ENCODE measurements at regions not wholly inside any gene's neighbourhood (a gene's known extent, or its start where the extent isn't known, plus 50 kb on each side); places are given as distances from the start of the nearest gene placed in this dataset.

- no peaks in the 10 kb centered on the region for H3K27me3 ChIP-seq (ENCODE audit: control insufficient read depth, insufficient read depth, low read length)
- DNase-seq (ENCODE audit: low read depth, low spot score), result no peak
- no peak for TF ChIP-seq CTCF (IDR thresholded peaks at IDR 0.05; ENCODE audit: low read depth, low read length)
- H3K4me3 ChIP-seq (ENCODE audit: low read depth, low read length), result no peak overlapping the region
- ChIA-PET CTCF (interaction anchor here (0.8 to 1.0 kb wide), 2 partner anchors 12 to 13 kb away, joined by 3 to 4 read pairs; no protein-coding TSS in a partner anchor), POLR2A (no interaction called here)
- no peaks in the 10 kb centered on the region for H3K9me3 ChIP-seq (ENCODE audit: control insufficient read depth, insufficient read depth, low read length)
- H3K27ac ChIP-seq (ENCODE audit: low read depth, low read length), result no peak overlapping the region
These were observed 910.1 kb downstream of the GALC start for GRCh38 chr14:87082917-87083316.

- H3K4me3 ChIP-seq (ENCODE audit: low read depth, low read length), result no peak overlapping the region
- no peak for DNase-seq (ENCODE audit: low read depth, low spot score)
- no peaks in the 10 kb centered on the region for H3K27me3 ChIP-seq (ENCODE audit: control insufficient read depth, insufficient read depth, low read length)
- ChIA-PET POLR2A (no interaction called here), CTCF (no interaction called here)
- no peak overlapping the region for H3K27ac ChIP-seq (ENCODE audit: low read depth, low read length)
- no peaks in the 10 kb centered on the region for H3K9me3 ChIP-seq (ENCODE audit: control insufficient read depth, insufficient read depth, low read length)
- no peak for TF ChIP-seq CTCF (IDR thresholded peaks at IDR 0.05; ENCODE audit: low read depth, low read length)
These were observed 912.0 kb downstream of the GALC start for GRCh38 chr14:87081004-87081403.

- no peaks in the 10 kb centered on the region for H3K9me3 ChIP-seq (ENCODE audit: control insufficient read depth, insufficient read depth, low read length)
- TF ChIP-seq CTCF (IDR thresholded peaks at IDR 0.05; ENCODE audit: low read depth, low read length), result no peak
- ChIA-PET CTCF (no interaction called here), POLR2A (no interaction called here)
- H3K4me3 ChIP-seq (ENCODE audit: low read depth, low read length), result no peak overlapping the region
- no peak overlapping the region for H3K27ac ChIP-seq (ENCODE audit: low read depth, low read length)
- H3K27me3 ChIP-seq (ENCODE audit: control insufficient read depth, insufficient read depth, low read length), result no peaks in the 10 kb centered on the region
- DNase-seq (ENCODE audit: low read depth, low spot score), result no peak
These were observed 912.8 kb downstream of the GALC start for GRCh38 chr14:87080146-87080545.

GRCh38 chr14:87079416-87079815, 913.6 kb downstream of the GALC start:
- TF ChIP-seq CTCF (IDR thresholded peaks at IDR 0.05; ENCODE audit: low read depth, low read length), result no peak
- DNase-seq (ENCODE audit: low read depth, low spot score), result no peak

GRCh38 chr14:87076922-87077321, 916.1 kb downstream of the GALC start:
- CTCF ChIA-PET, result no interaction called here
- TF ChIP-seq CTCF (IDR thresholded peaks at IDR 0.05; ENCODE audit: low read depth, low read length), result no peak
- H3K9me3 ChIP-seq (ENCODE audit: control insufficient read depth, insufficient read depth, low read length), result no peaks in the 10 kb centered on the region
- no peaks in the 10 kb centered on the region for H3K27me3 ChIP-seq (ENCODE audit: control insufficient read depth, insufficient read depth, low read length)
- no peak overlapping the region for H3K4me3 ChIP-seq (ENCODE audit: low read depth, low read length)
- POLR2A ChIA-PET, result no interaction called here
- no peak overlapping the region for H3K27ac ChIP-seq (ENCODE audit: low read depth, low read length)
- no peak for DNase-seq (ENCODE audit: low read depth, low spot score)

More at GRCh38 chr14:87079416-87079815, 913.6 kb downstream of the GALC start:
- ChIA-PET POLR2A (no interaction called here), CTCF (no interaction called here)
- Histone ChIP-seq H3K9me3 (ENCODE audit: control insufficient read depth, insufficient read depth, low read length) (no peaks in the 10 kb centered on the region), H3K4me3 (ENCODE audit: low read depth, low read length) (no peak overlapping the region), H3K27ac (ENCODE audit: low read depth, low read length) (no peak overlapping the region), H3K27me3 (ENCODE audit: control insufficient read depth, insufficient read depth, low read length) (no peaks in the 10 kb centered on the region)

All from AG04450 (cell line).